ENCODE measurements at regions not wholly inside any gene's neighbourhood (a gene's known extent, or its start where the extent isn't known, plus 50 kb on each side); places are given as distances from the start of the nearest gene placed in this dataset.

- no peak for DNase-seq (ENCODE audit: low read depth, low spot score)
- no peak overlapping the region for H3K4me3 ChIP-seq (ENCODE audit: low read depth, low read length)
- TF ChIP-seq CTCF (IDR thresholded peaks at IDR 0.05; ENCODE audit: low read depth, low read length): no peak
- in situ Hi-C loops (cut with HindIII; ENCODE audit: low sequenced_read_pairs): no loop called here
Observed at GRCh38 chr10:28925121-28925663, 247.9 kb downstream of the BAMBI start.

GRCh38 chr10:28926932-28927331 lies 249.6 kb downstream of the BAMBI start:
- TF ChIP-seq CTCF (IDR thresholded peaks at IDR 0.05; ENCODE audit: low read depth, low read length): no peak
- in situ Hi-C loops (cut with HindIII; ENCODE audit: low sequenced_read_pairs): no loop called here
- DNase-seq (ENCODE audit: low read depth, low spot score): no peak
- no peak overlapping the region for H3K4me3 ChIP-seq (ENCODE audit: low read depth, low read length)

- H3K4me3 ChIP-seq (ENCODE audit: low read depth, low read length): no peak overlapping the region
- no peak for TF ChIP-seq CTCF (IDR thresholded peaks at IDR 0.05; ENCODE audit: low read depth, low read length)
- in situ Hi-C loops (cut with HindIII; ENCODE audit: low sequenced_read_pairs): no loop called here
- DNase-seq (ENCODE audit: low read depth, low spot score): no peak
Observed at GRCh38 chr10:28928484-28928883, 251.2 kb downstream of the BAMBI start.

GRCh38 chr10:28929942-28930341 lies 252.6 kb downstream of the BAMBI start:
- no peak for DNase-seq (ENCODE audit: low read depth, low spot score)
- no peak for TF ChIP-seq CTCF (IDR thresholded peaks at IDR 0.05; ENCODE audit: low read depth, low read length)
- H3K4me3 ChIP-seq (ENCODE audit: low read depth, low read length): no peak overlapping the region
- in situ Hi-C loops (cut with HindIII; ENCODE audit: low sequenced_read_pairs): no loop called here

GRCh38 chr10:28930514-28931495 lies 253.5 kb downstream of the BAMBI start:
- no peak for DNase-seq (ENCODE audit: low read depth, low spot score)
- in situ Hi-C loops (cut with HindIII; ENCODE audit: low sequenced_read_pairs): no loop called here
- no peak overlapping the region for H3K4me3 ChIP-seq (ENCODE audit: low read depth, low read length)
- TF ChIP-seq CTCF (IDR thresholded peaks at IDR 0.05; ENCODE audit: low read depth, low read length): no peak

GRCh38 chr10:28935061-28935460 lies 257.7 kb downstream of the BAMBI start:
- TF ChIP-seq CTCF (IDR thresholded peaks at IDR 0.05; ENCODE audit: low read depth, low read length): no peak
- no peak overlapping the region for H3K4me3 ChIP-seq (ENCODE audit: low read depth, low read length)
- in situ Hi-C loops (cut with HindIII; ENCODE audit: low sequenced_read_pairs): no loop called here
- DNase-seq (ENCODE audit: low read depth, low spot score): no peak
